Spinal cord (tissue), 9 donors: ENCODE measurements at regions not wholly inside any gene's neighbourhood (a gene's known extent, or its start where the extent isn't known, plus 50 kb on each side); places are given as distances from the start of the nearest gene placed in this dataset.
"Not testable (repeated sequence)": the region's sequence is repeated elsewhere in the genome, so short reads cannot be mapped to it uniquely, and the experiment has no call there.

Experiments
- DNase-seq, 6 donors: peaks; one replicate each; pipeline versions ENCODE4 v3.0.0 to v3.0.0-alpha.2; 2013 to 2015; ENCODE audit warnings: low spot score in 6 of 6, low read depth in 4 of 6
- H3K27ac ChIP-seq: one replicate; pipeline ENCODE4 v1.5.1; 2013; ENCODE audit warnings: low read depth, low read length, control low read depth
- H3K27me3 ChIP-seq: one replicate; pipeline ENCODE4 v1.6.1; 2013; ENCODE audit warnings: low read length; ENCODE audit not compliant: control insufficient read depth, insufficient read depth
- H3K36me3 ChIP-seq: one replicate; pipeline ENCODE4 v1.6.1; 2013; ENCODE audit warnings: low read length; ENCODE audit not compliant: control insufficient read depth, insufficient read depth
- H3K4me1 ChIP-seq: one replicate; pipeline ENCODE4 v1.6.1; 2013; ENCODE audit warnings: low read length; ENCODE audit not compliant: control insufficient read depth, insufficient read depth
- H3K4me3 ChIP-seq: one replicate; pipeline ENCODE4 v1.5.1; 2013; ENCODE audit warnings: low read depth, low read length, control low read depth
- H3K9me3 ChIP-seq: one replicate; pipeline ENCODE4 v1.6.1; 2013; ENCODE audit warnings: low read length; ENCODE audit not compliant: control insufficient read depth, insufficient read depth
- WGBS: methylation state at CpG from one replicate; pipeline ENCODE4 v1.1.5; 2013; ENCODE audit warnings: missing lambda C conversion rate; ENCODE audit not compliant: insufficient coverage; 5-methylcytosine and 5-hydroxymethylcytosine counted together
- donor health status: healthy.

GRCh38 chr4:19159874-19160273, 1091.8 kb upstream of the SLIT2 start:
- Histone ChIP-seq H3K4me1 (no peaks in the 10 kb centered on the region), H3K4me3 (no peak overlapping the region), H3K36me3 (no peaks in the 10 kb centered on the region), H3K9me3 (peaks cover 14% of the 10 kb centered on the region), H3K27me3 (no peaks in the 10 kb centered on the region), H3K27ac (no peak overlapping the region)
- peak in 1 of 6 donors; percentile 22 for DNase-seq
- WGBS: no CpG with 5 or more reads among the region's 3 CpGs

- Histone ChIP-seq H3K27ac (no peak overlapping the region), H3K36me3 (no peaks in the 10 kb centered on the region), H3K9me3 (peaks cover 16% of the 10 kb centered on the region), H3K4me3 (no peak overlapping the region), H3K4me1 (no peaks in the 10 kb centered on the region), H3K27me3 (no peaks in the 10 kb centered on the region)
- WGBS: 67% methylated on average over 1 of the region's 2 CpGs
- peak in 2 of 6 donors; percentile 2 to 27 for DNase-seq
These were observed 1093.4 kb upstream of the SLIT2 start for GRCh38 chr4:19158107-19158809.

DNA sequence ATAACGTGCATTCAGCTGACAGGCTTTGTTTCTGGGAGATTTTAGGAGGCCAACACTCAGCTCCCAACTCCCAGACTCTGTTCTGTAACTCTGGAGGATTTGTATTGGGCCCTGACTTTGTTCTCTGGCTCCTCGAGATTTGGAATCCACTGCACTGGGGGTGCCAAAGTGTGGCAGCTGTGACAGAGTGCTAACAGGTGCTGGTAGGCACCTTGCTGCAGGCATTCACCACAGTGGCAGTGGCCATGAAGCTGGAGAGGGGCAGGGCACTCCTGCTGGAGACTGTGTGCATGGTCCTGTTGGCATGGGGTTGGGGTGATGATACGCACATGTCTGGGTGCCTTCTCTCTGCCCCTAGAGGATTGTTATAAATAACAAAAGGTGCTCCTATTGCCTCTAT, 1094.9 kb upstream of the SLIT2 start:
- H3K27me3 ChIP-seq: no peaks in the 10 kb centered on the region
- no peak overlapping the region for H3K27ac ChIP-seq
- peaks cover 16% of the 10 kb centered on the region for H3K9me3 ChIP-seq
- DNase-seq: no peak
- H3K4me1 ChIP-seq: no peaks in the 10 kb centered on the region
- no peak overlapping the region for H3K4me3 ChIP-seq
- no peaks in the 10 kb centered on the region for H3K36me3 ChIP-seq
- 67% methylated on average over 1 of the region's 3 CpGs for WGBS

- H3K4me1 ChIP-seq: no peaks in the 10 kb centered on the region
- no peaks in the 10 kb centered on the region for H3K36me3 ChIP-seq
- H3K27me3 ChIP-seq: no peaks in the 10 kb centered on the region
- H3K9me3 ChIP-seq: peaks cover 16% of the 10 kb centered on the region
- WGBS: no CpG with 5 or more reads among the region's 1 CpG
- H3K27ac ChIP-seq: no peak overlapping the region
- H3K4me3 ChIP-seq: no peak overlapping the region
- DNase-seq: no peak
These were observed 1096.1 kb upstream of the SLIT2 start for GRCh38 chr4:19155568-19155967.

DNA sequence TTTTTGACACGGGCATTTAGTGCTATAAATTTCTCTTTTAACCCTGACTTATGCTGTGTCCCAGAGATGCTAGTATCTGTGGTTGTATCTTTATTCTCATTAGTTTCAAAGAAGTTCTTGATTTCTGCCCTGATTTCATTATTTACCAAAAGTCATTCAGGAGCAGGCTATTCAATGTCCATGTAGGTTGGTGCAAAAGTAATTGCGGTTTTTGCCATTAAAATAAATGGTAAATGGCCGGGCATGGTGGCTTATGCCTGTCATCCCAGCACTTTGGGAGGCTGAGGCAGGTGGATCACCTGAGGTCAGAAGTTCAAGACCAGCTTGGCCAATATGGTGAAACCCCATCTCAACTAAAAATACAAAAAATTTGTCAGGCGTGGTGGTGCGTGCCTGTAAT, 1097.4 kb upstream of the SLIT2 start:
- 100% methylated on average over 2 of the region's 5 CpGs for WGBS
- not testable (repeated sequence) for H3K4me3 ChIP-seq, DNase-seq, H3K36me3 ChIP-seq, H3K27me3 ChIP-seq, H3K27ac ChIP-seq, H3K4me1 ChIP-seq
- H3K9me3 ChIP-seq: peaks cover 16% of the 10 kb centered on the region

DNA sequence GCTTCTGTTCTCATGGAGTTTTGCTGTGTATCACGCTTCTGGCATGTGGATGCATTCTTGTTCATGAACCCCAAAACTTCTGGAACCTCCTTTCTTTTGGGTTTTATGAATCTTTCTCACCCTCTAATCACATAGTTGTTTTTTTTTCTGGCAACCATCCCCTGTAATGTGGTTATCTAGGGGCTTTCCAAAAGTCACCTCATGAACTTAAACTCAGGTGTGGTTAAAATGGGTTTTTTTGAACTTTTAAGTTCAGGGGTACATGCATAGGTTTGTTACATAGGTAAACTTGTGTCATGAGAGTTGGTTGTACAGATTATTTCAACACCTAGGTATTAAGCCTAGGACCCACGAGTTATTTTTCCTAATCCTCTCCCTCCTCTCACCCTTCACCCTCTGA, 1099.4 kb upstream of the SLIT2 start:
- peaks cover 16% of the 10 kb centered on the region for H3K9me3 ChIP-seq
- H3K27ac ChIP-seq: no peak overlapping the region
- no peak overlapping the region for H3K4me3 ChIP-seq
- WGBS: no CpG with 5 or more reads among the region's 2 CpGs
- DNase-seq: no peak
- no peaks in the 10 kb centered on the region for H3K4me1 ChIP-seq
- no peaks in the 10 kb centered on the region for H3K36me3 ChIP-seq
- no peaks in the 10 kb centered on the region for H3K27me3 ChIP-seq

DNA sequence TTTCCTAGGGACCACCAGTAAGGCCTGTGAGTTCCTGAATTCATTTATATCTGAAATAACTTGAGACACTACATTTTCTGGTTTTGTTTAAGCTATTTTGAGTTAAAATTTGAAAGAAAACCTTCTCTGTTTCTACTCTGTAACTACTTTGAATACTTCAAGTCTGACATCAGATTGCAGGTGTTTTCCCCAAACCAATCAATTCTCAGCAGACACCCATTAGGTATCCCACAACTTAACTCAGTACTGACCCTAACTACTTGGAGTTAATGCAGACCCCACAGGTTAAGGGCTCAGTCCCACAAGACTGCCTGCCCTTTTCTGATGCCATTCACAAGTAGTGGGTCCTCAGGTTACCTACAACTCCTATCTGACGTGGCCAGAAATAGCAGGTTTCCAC, 1100.0 kb upstream of the SLIT2 start:
- WGBS: no CpG with 5 or more reads among the region's 1 CpG
- Histone ChIP-seq H3K9me3 (peaks cover 16% of the 10 kb centered on the region), H3K27me3 (no peaks in the 10 kb centered on the region)

GRCh38 chr4:19146038-19146437, 1105.7 kb upstream of the SLIT2 start:
- no peaks in the 10 kb centered on the region for H3K27me3 ChIP-seq
- no peaks in the 10 kb centered on the region for H3K4me1 ChIP-seq
- H3K9me3 ChIP-seq: no peaks in the 10 kb centered on the region
- no peak overlapping the region for H3K4me3 ChIP-seq
- no peaks in the 10 kb centered on the region for H3K36me3 ChIP-seq
- no peak overlapping the region for H3K27ac ChIP-seq
- WGBS: 100% methylated on average over 1 of the region's 3 CpGs
- DNase-seq: no peak

More for the DNA sequence above, 1100.0 kb upstream of the SLIT2 start:
- no peak overlapping the region for H3K4me3 ChIP-seq
- no peak for DNase-seq
- no peaks in the 10 kb centered on the region for H3K36me3 ChIP-seq
- no peaks in the 10 kb centered on the region for H3K4me1 ChIP-seq
- H3K27ac ChIP-seq: no peak overlapping the region

DNA sequence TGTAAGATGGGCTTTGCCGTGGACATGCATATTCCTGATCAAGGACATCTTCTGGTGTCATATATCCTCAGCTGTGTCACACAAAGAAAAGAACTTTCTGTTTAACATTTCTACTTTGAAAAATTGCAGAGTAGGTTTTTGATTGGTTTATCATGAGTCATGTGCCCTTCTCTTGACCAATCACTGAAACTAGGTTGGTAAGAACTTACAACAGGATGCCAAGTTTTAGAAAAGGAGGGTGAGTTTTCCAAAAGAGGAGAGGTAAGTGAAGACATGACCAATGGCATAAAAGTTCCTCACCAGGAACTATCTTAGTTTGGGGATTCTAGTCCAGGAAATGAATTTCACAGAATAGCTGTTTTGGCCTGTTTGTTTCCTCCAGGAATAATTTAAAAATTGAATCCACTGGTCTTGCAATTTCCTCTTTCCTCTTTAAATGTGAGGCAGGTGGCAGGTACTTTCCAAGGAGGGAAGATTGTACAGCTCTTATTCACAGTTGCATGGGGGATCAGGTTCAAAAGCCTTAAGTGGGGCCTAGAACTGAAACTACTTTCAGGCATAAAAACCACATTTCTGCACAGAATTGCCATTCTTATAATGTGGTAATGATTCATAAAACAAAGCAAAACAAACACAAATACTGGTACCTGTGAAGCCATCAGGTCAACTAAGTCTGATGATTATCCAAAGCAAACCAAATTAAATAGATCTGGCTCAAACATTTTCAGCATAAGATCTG, 1114.5 kb upstream of the LCORL start:
- WGBS: no CpG with 5 or more reads among the region's 1 CpG
- H3K9me3 ChIP-seq: no peaks in the 10 kb centered on the region
- H3K27ac ChIP-seq: no peak overlapping the region
- no peak overlapping the region for H3K4me3 ChIP-seq
- no peak for DNase-seq
- H3K4me1 ChIP-seq: no peaks in the 10 kb centered on the region
- no peaks in the 10 kb centered on the region for H3K36me3 ChIP-seq
- H3K27me3 ChIP-seq: no peaks in the 10 kb centered on the region

- Histone ChIP-seq H3K27me3 (no peaks in the 10 kb centered on the region), H3K27ac (no peak overlapping the region), H3K4me1 (no peaks in the 10 kb centered on the region), H3K36me3 (no peaks in the 10 kb centered on the region), H3K4me3 (no peak overlapping the region), H3K9me3 (no peaks in the 10 kb centered on the region)
- WGBS: 25% methylated on average over 1 of the region's 3 CpGs
- peak in 4 of 6 donors; percentile 9 to 47 (median 26) for DNase-seq
These were observed 1113.1 kb upstream of the LCORL start for GRCh38 chr4:19134685-19135084.
